Stomach smooth muscle (tissue), 2 donors: ENCODE measurements at regions not wholly inside any gene's neighbourhood (a gene's known extent, or its start where the extent isn't known, plus 50 kb on each side); places are given as distances from the start of the nearest gene placed in this dataset.
"Not testable (repeated sequence)": the region's sequence is repeated elsewhere in the genome, so short reads cannot be mapped to it uniquely, and the experiment has no call there.

Source experiments
- H3K27ac ChIP-seq: one replicate; pipeline ENCODE4 v1.7.0; 2013; ENCODE audit warnings: mild to moderate bottlenecking, low read length, inconsistent platforms
- H3K27me3 ChIP-seq, 2 donors: one replicate each; pipeline ENCODE4 v1.7.0; 2013; ENCODE audit warnings: low read length in 2 of 2; ENCODE audit not compliant: insufficient read depth in 2 of 2, control insufficient read depth in 1 of 2
- H3K36me3 ChIP-seq, 2 donors: one replicate each; pipeline ENCODE4 v1.7.0; 2013; ENCODE audit warnings: low read length in 2 of 2; ENCODE audit not compliant: control insufficient read depth in 2 of 2, insufficient read depth in 2 of 2
- H3K4me1 ChIP-seq: one replicate; pipeline ENCODE4 v1.7.0; 2013; ENCODE audit warnings: low read length; ENCODE audit not compliant: control insufficient read depth, insufficient read depth
- H3K4me3 ChIP-seq, 2 donors: one replicate each; pipeline ENCODE4 v1.7.0; 2013; ENCODE audit warnings: low read length in 2 of 2
- H3K9ac ChIP-seq, 2 donors: one replicate each; pipeline ENCODE4 v1.7.0; 2013; ENCODE audit warnings: low read length in 2 of 2, mild to moderate bottlenecking in 1 of 2
- H3K9me3 ChIP-seq, 2 donors: one replicate each; pipeline ENCODE4 v1.7.0; 2013; ENCODE audit warnings: low read length in 2 of 2; ENCODE audit not compliant: control insufficient read depth in 2 of 2
- donor health status: healthy.
- donor health status: Pancreatic carcinoma.

- Histone ChIP-seq H3K27me3 (no peaks in the 10 kb centered on the region), H3K4me3 (no peak overlapping the region), H3K4me1 (no peaks in the 10 kb centered on the region), H3K27ac (no peak overlapping the region), H3K9me3 (no peaks in the 10 kb centered on the region), H3K9ac (no peak overlapping the region), H3K36me3 (no peaks in the 10 kb centered on the region)
Measured at GRCh38 chr1:187689129-187689528, 860.4 kb downstream of the PLA2G4A start.

GRCh38 chr1:187691439-187691838, 862.7 kb downstream of the PLA2G4A start:
- H3K4me1 ChIP-seq: no peaks in the 10 kb centered on the region
- H3K27me3 ChIP-seq: no peaks in the 10 kb centered on the region
- no peak overlapping the region for H3K27ac ChIP-seq
- H3K36me3 ChIP-seq: no peaks in the 10 kb centered on the region
- no peaks in the 10 kb centered on the region for H3K9me3 ChIP-seq
- no peak overlapping the region for H3K4me3 ChIP-seq
- H3K9ac ChIP-seq: no peak overlapping the region

GRCh38 chr1:187692799-187693198, 864.0 kb downstream of the PLA2G4A start:
- H3K27me3 ChIP-seq: no peaks in the 10 kb centered on the region
- H3K9me3 ChIP-seq: no peaks in the 10 kb centered on the region
- H3K27ac ChIP-seq: no peak overlapping the region
- H3K36me3 ChIP-seq: no peaks in the 10 kb centered on the region
- no peak overlapping the region for H3K9ac ChIP-seq
- H3K4me3 ChIP-seq: no peak overlapping the region
- H3K4me1 ChIP-seq: no peaks in the 10 kb centered on the region

- no peak overlapping the region for H3K4me3 ChIP-seq
- no peaks in the 10 kb centered on the region for H3K27me3 ChIP-seq
- no peaks in the 10 kb centered on the region for H3K9me3 ChIP-seq
- no peaks in the 10 kb centered on the region for H3K36me3 ChIP-seq
- no peak overlapping the region for H3K27ac ChIP-seq
- H3K4me1 ChIP-seq: no peaks in the 10 kb centered on the region
- H3K9ac ChIP-seq: no peak overlapping the region
Measured at GRCh38 chr1:187696073-187696472, 867.3 kb downstream of the PLA2G4A start.

DNA sequence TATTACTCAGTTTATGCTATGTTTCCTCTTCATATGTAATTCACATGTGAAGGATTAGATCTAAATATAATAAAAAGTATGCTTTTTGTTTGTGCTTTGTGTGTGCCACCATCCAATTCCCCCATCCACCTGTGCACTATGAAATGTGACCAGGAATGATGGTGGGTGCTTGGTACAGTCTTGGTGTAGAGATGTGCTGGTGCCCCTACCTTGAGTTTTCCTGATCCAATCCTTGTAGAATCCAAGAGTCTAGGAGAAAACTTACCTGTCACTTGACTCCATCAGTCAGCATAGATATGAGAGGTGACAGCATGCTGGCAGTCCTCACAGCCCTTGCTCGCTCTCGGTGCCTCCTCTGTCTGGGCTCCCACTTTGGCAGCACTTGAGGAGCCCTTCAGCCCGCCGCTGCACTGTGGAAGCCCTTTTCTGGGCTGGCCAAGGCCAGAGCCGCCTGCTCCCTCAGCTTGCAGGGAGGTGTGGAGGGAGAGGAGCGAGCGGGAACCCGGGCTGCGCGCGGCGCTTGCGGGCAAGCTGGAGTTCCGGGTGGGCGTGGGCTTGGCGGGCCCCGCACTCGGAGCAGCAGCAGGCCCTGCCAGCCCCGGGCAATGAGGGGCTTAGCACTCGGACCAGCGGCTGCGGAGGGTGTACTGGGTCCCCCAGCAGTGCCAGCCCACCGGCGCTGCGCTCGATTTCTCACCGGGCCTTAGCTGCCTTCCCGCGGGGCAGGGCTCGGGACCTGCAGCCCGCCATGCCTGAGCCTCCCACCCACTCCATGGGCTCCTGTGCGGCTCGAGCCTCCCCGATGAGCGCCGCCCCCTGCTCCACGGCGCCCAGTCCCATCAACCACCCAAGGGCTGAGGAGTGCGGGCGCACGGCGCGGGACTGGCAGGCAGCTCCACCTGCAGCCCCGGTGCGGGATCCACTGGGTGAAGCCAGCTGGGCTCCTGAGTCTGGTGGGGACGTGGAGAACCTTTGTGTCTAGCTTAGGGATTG, 874.7 kb downstream of the PLA2G4A start:
- not testable (repeated sequence) for H3K27ac ChIP-seq, H3K4me3 ChIP-seq, H3K9me3 ChIP-seq, H3K27me3 ChIP-seq, H3K9ac ChIP-seq, H3K4me1 ChIP-seq, H3K36me3 ChIP-seq

GRCh38 chr1:187714470-187714869, 885.7 kb downstream of the PLA2G4A start:
- Histone ChIP-seq H3K4me1 (no peaks in the 10 kb centered on the region), H3K4me3 (no peak overlapping the region), H3K9ac (no peak overlapping the region), H3K36me3 (no peaks in the 10 kb centered on the region), H3K27me3 (no peaks in the 10 kb centered on the region), H3K27ac (no peak overlapping the region), H3K9me3 (no peaks in the 10 kb centered on the region)

DNA sequence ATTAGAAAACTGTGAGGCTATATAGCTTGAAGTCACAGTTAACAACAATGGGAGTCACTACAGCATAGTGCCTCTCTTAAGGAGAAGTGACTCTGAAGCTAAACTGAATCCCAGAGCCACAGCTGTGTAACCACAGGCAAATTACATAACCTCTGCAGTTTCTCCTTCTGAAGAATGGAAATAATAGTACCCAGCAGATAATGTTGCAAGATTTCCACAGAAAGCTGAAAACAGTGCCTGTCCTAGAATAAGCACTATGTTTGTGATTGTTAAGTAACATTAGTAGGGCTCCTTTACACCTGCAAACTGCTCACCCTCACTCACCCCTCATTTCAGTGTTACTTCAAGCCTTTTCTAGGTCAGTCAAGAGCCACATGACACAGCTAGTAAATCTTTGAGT, 886.7 kb downstream of the PLA2G4A start:
- H3K4me3 ChIP-seq: no peak overlapping the region
- no peaks in the 10 kb centered on the region for H3K27me3 ChIP-seq
- no peak overlapping the region for H3K9ac ChIP-seq
- no peaks in the 10 kb centered on the region for H3K36me3 ChIP-seq
- H3K9me3 ChIP-seq: no peaks in the 10 kb centered on the region
- H3K27ac ChIP-seq: no peak overlapping the region
- no peaks in the 10 kb centered on the region for H3K4me1 ChIP-seq

DNA sequence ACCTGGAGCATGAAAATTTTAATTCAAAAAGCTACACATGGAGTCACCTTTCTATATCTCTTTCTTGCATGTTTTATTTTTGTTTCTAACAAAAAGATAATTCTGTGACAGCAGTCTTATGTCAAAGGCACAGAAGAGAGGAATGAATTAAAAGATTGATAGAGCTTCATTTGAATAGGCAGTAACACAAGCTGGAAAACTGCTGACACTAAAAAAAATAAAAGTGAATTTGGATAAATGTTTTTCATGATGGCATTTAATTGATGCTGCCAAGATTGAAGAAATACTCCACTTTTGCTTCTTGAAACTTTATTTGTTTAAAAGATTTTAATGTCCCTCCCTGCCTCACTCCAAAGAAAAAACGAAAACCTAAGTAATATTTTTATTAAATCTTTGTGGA, 887.4 kb downstream of the PLA2G4A start:
- Histone ChIP-seq H3K9ac (no peak overlapping the region), H3K36me3 (no peaks in the 10 kb centered on the region), H3K4me1 (no peaks in the 10 kb centered on the region), H3K4me3 (no peak overlapping the region), H3K27me3 (no peaks in the 10 kb centered on the region), H3K27ac (no peak overlapping the region), H3K9me3 (no peaks in the 10 kb centered on the region)

DNA sequence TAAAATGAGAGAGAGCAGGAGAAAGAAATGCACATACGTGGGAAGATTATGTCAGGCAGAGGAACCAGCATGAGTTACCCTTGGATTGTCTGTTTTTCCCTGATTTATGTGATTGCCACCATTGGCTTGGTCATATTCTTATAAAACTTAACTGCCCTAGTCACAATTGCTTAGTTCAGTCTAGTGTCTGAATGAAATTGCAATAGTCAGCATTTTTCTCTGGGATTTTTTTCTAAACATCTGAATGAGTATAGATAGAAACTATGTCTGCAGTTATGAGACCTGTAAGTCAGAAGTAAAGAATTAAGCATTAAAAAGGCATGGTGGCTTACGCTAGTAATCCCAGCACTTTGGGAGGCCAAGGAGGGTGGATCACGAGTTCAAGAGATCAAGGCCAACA, 889.8 kb downstream of the PLA2G4A start:
- H3K9ac ChIP-seq: no peak overlapping the region
- H3K36me3 ChIP-seq: no peaks in the 10 kb centered on the region
- no peaks in the 10 kb centered on the region for H3K4me1 ChIP-seq
- no peak overlapping the region for H3K27ac ChIP-seq
- no peak overlapping the region for H3K4me3 ChIP-seq
- no peaks in the 10 kb centered on the region for H3K9me3 ChIP-seq
- no peaks in the 10 kb centered on the region for H3K27me3 ChIP-seq

GRCh38 chr1:187721216-187721615, 892.5 kb downstream of the PLA2G4A start:
- Histone ChIP-seq H3K4me3 (no peak overlapping the region), H3K27me3 (no peaks in the 10 kb centered on the region), H3K36me3 (no peaks in the 10 kb centered on the region), H3K9me3 (no peaks in the 10 kb centered on the region), H3K4me1 (no peaks in the 10 kb centered on the region), H3K9ac (no peak overlapping the region), H3K27ac (no peak overlapping the region)

- Histone ChIP-seq H3K36me3 (no peaks in the 10 kb centered on the region), H3K9me3 (no peaks in the 10 kb centered on the region), H3K4me1 (no peaks in the 10 kb centered on the region), H3K9ac (no peak overlapping the region), H3K27me3 (no peaks in the 10 kb centered on the region), H3K27ac (no peak overlapping the region), H3K4me3 (no peak overlapping the region)
Measured at GRCh38 chr1:187725216-187725615, 896.5 kb downstream of the PLA2G4A start.
